ENCODE measurements at regions not wholly inside any gene's neighbourhood (a gene's known extent, or its start where the extent isn't known, plus 50 kb on each side); places are given as distances from the start of the nearest gene placed in this dataset.

DNA sequence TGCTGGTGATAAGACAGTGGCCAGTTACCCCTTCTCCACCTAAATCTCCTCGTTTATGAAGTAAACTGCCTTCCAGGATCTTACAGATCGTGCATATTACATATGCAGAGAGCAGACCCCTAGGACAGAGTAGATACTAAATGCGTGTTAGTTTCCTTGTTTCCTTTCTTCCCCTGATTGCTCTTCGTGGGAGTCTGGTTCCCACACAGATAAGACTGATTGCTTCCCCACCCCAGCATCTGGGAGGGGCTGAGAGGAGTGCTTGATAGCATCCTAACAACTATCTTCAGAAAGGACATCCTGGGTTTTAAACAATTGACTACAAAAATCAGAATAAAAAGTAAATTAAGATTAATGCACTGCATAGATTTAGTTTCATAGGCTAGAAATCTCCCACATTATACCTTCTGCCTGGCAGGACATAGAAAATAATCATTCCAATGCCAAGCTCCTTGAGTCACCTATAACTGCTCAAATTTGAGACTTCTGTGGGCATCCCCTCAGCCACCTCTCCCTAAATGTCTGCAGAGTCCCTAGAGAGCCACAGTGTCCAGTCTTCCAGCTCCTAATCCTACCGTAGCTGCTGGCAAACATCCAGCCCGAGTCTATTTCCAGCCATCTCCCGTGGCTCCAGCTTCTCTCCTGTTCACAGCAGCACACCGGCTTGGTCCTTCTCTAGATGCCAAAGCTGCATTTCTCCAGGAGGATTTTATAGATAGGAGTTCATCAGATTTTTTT is 128.3 kb downstream of the LRRC30 start:
- no TSS peak for BruUV-seq (replicated peaks)
- H3K4me1 ChIP-seq (ENCODE audit: control insufficient read depth, insufficient read depth, low read length): no peaks in the 10 kb centered on the region
- H3K4me3 ChIP-seq (ENCODE audit: low read depth in 2 of 2, low read length in 2 of 2): no peak overlapping the region
- CTCF ChIA-PET: interaction anchor here (0.6 kb wide), 1 partner anchor 239 kb away, joined by 7 read pairs; no protein-coding TSS in a partner anchor
- H3K36me3 ChIP-seq (ENCODE audit: control insufficient read depth, insufficient read depth, low read length): no peaks in the 10 kb centered on the region
- H3K27me3 ChIP-seq (ENCODE audit: control insufficient read depth, insufficient read depth, low read length): no peaks in the 10 kb centered on the region
- intact Hi-C loops (cut with micrococcal nuclease; ENCODE audit: unreplicated experiment): no loop called here
- TF ChIP-seq TCF7L2 (IDR thresholded peaks at IDR 0.05; ENCODE audit: low read depth, low read length) (no peak), POLR2AphosphoS5 (IDR thresholded peaks at IDR 0.05; ENCODE audit: low read depth, low read length) (no peak), SIN3A (IDR thresholded peaks at IDR 0.05; ENCODE audit: borderline replicate concordance, insufficient read depth, low read depth, low read length) (no peak)
- TF ChIP-seq, protein P1, sequence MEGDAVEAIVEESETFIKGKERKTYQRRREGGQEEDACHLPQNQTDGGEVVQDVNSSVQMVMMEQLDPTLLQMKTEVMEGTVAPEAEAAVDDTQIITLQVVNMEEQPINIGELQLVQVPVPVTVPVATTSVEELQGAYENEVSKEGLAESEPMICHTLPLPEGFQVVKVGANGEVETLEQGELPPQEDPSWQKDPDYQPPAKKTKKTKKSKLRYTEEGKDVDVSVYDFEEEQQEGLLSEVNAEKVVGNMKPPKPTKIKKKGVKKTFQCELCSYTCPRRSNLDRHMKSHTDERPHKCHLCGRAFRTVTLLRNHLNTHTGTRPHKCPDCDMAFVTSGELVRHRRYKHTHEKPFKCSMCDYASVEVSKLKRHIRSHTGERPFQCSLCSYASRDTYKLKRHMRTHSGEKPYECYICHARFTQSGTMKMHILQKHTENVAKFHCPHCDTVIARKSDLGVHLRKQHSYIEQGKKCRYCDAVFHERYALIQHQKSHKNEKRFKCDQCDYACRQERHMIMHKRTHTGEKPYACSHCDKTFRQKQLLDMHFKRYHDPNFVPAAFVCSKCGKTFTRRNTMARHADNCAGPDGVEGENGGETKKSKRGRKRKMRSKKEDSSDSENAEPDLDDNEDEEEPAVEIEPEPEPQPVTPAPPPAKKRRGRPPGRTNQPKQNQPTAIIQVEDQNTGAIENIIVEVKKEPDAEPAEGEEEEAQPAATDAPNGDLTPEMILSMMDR (IDR thresholded peaks at IDR 0.05): no peak
- TF ChIP-seq, protein P2, sequence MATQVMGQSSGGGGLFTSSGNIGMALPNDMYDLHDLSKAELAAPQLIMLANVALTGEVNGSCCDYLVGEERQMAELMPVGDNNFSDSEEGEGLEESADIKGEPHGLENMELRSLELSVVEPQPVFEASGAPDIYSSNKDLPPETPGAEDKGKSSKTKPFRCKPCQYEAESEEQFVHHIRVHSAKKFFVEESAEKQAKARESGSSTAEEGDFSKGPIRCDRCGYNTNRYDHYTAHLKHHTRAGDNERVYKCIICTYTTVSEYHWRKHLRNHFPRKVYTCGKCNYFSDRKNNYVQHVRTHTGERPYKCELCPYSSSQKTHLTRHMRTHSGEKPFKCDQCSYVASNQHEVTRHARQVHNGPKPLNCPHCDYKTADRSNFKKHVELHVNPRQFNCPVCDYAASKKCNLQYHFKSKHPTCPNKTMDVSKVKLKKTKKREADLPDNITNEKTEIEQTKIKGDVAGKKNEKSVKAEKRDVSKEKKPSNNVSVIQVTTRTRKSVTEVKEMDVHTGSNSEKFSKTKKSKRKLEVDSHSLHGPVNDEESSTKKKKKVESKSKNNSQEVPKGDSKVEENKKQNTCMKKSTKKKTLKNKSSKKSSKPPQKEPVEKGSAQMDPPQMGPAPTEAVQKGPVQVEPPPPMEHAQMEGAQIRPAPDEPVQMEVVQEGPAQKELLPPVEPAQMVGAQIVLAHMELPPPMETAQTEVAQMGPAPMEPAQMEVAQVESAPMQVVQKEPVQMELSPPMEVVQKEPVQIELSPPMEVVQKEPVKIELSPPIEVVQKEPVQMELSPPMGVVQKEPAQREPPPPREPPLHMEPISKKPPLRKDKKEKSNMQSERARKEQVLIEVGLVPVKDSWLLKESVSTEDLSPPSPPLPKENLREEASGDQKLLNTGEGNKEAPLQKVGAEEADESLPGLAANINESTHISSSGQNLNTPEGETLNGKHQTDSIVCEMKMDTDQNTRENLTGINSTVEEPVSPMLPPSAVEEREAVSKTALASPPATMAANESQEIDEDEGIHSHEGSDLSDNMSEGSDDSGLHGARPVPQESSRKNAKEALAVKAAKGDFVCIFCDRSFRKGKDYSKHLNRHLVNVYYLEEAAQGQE (IDR thresholded peaks at IDR 0.05; ENCODE audit: insufficient read depth in 1 of 2, low read depth in 2 of 2, low read length in 1 of 2): no peak
- in situ Hi-C loops (cut with HindIII; ENCODE audit: low pct_unique_long_range_greater_than_20kb, low sequenced_read_pairs): no loop called here
- no peaks in the 10 kb centered on the region for H3K9me3 ChIP-seq (ENCODE audit: control insufficient read depth, insufficient read depth, low read depth, low read length)
- POLR2A ChIA-PET: interaction anchor here (0.6 kb wide), 1 partner anchor 100 kb away, joined by 6 read pairs; no protein-coding TSS in a partner anchor
- DNase-seq (ENCODE audit: low read depth, low spot score): no peak
- ATAC-seq: no peak
- H3K27ac ChIP-seq (ENCODE audit: low read length): no peak overlapping the region

DNA sequence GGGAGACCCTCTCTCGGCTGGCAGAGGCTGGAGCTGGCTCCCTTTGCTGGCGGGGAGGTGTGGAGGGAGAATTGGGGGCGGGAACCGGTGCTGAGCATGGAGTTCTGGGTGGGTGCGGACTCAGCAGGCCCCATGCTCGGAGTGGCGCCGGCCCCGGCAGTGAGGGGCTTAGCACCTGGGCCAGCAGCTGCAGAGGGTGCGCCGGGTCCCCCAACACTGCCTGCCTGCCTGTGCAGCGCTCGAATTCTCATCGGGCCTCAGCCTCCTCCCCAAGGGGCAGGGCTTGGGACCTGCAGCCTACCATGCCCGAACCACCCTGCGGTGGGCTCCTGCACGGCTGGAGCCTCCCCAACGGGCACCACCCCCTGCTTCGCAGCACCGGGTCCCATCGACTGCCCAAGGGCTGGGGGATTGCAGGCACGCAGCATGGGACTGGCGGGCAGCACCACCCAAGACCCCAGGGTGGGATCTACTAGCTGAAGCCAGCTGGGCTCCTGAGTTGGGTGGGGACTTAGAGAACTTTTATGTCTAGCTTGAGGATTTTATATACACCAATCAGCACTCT is 129.8 kb downstream of the LRRC30 start:
- ATAC-seq (no peak), DNase-seq (ENCODE audit: low read depth, low spot score) (no peak)
- BruUV-seq (replicated peaks): no TSS peak
- TF ChIP-seq SIN3A (IDR thresholded peaks at IDR 0.05; ENCODE audit: borderline replicate concordance, insufficient read depth, low read depth, low read length) (no peak), POLR2AphosphoS5 (IDR thresholded peaks at IDR 0.05; ENCODE audit: low read depth, low read length) (no peak), TCF7L2 (IDR thresholded peaks at IDR 0.05; ENCODE audit: low read depth, low read length) (no peak)
- TF ChIP-seq, protein P1 (IDR thresholded peaks at IDR 0.05): no peak
- TF ChIP-seq, protein P2 (IDR thresholded peaks at IDR 0.05; ENCODE audit: insufficient read depth in 1 of 2, low read depth in 2 of 2, low read length in 1 of 2): no peak
- no peak overlapping the region for H3K27ac ChIP-seq (ENCODE audit: low read length)
- ChIA-PET POLR2A (no interaction called here), CTCF (no interaction called here)
- no peaks in the 10 kb centered on the region for H3K4me1 ChIP-seq (ENCODE audit: control insufficient read depth, insufficient read depth, low read length)
- H3K4me3 ChIP-seq (ENCODE audit: low read depth in 2 of 2, low read length in 2 of 2): no peak overlapping the region
- intact Hi-C loops (cut with micrococcal nuclease; ENCODE audit: unreplicated experiment): no loop called here
- in situ Hi-C loops (cut with HindIII; ENCODE audit: low pct_unique_long_range_greater_than_20kb, low sequenced_read_pairs): no loop called here
- no peaks in the 10 kb centered on the region for H3K27me3 ChIP-seq (ENCODE audit: control insufficient read depth, insufficient read depth, low read length)
- no peaks in the 10 kb centered on the region for H3K36me3 ChIP-seq (ENCODE audit: control insufficient read depth, insufficient read depth, low read length)
- H3K9me3 ChIP-seq (ENCODE audit: control insufficient read depth, insufficient read depth, low read depth, low read length): no peaks in the 10 kb centered on the region
